ENCODE measurements at regions not wholly inside any gene's neighbourhood (a gene's known extent, or its start where the extent isn't known, plus 50 kb on each side); places are given as distances from the start of the nearest gene placed in this dataset.
"Not testable (repeated sequence)": the region's sequence is repeated elsewhere in the genome, so short reads cannot be mapped to it uniquely, and the experiment has no call there.

GRCh38 chr16:82295290-82296201, 125.5 kb upstream of the MPHOSPH6 start:
- no peak for DNase-seq

GRCh38 chr16:82293671-82294070, 123.6 kb upstream of the MPHOSPH6 start:
- DNase-seq: no peak

GRCh38 chr16:82287937-82288336, 117.9 kb upstream of the MPHOSPH6 start:
- DNase-seq: no peak

- no peak for DNase-seq
These were observed 112.6 kb upstream of the MPHOSPH6 start for GRCh38 chr16:82282662-82283061.

- DNase-seq: no peak
These were observed 111.5 kb upstream of the MPHOSPH6 start for GRCh38 chr16:82281544-82281943.

- DNase-seq: no peak
These were observed 110.8 kb upstream of the MPHOSPH6 start for GRCh38 chr16:82280867-82281266.

GRCh38 chr16:82275349-82275748, 105.3 kb upstream of the MPHOSPH6 start:
- DNase-seq: not testable (repeated sequence)

- no peak for DNase-seq
These were observed 101.6 kb upstream of the MPHOSPH6 start for GRCh38 chr16:82271636-82272035.

- DNase-seq: not testable (repeated sequence)
These were observed 97.7 kb upstream of the MPHOSPH6 start for GRCh38 chr16:82267675-82268074.

GRCh38 chr16:82265809-82266208, 95.8 kb upstream of the MPHOSPH6 start:
- DNase-seq: no peak

GRCh38 chr16:82264756-82265155, 94.7 kb upstream of the MPHOSPH6 start:
- DNase-seq: no peak

GRCh38 chr16:82263521-82264143, 93.6 kb upstream of the MPHOSPH6 start:
- peak; percentile 42 for DNase-seq

- DNase-seq: no peak
These were observed 92.2 kb upstream of the MPHOSPH6 start for GRCh38 chr16:82262244-82262643.

- no peak for DNase-seq
These were observed 90.3 kb upstream of the MPHOSPH6 start for GRCh38 chr16:82260212-82260795.

- no peak for DNase-seq
These were observed 89.7 kb upstream of the MPHOSPH6 start for GRCh38 chr16:82259731-82260130.

- DNase-seq: no peak
These were observed 88.0 kb upstream of the MPHOSPH6 start for GRCh38 chr16:82257990-82258389.

GRCh38 chr16:82252582-82252981, 82.6 kb upstream of the MPHOSPH6 start:
- DNase-seq: no peak

GRCh38 chr16:82248677-82249076, 78.7 kb upstream of the MPHOSPH6 start:
- DNase-seq: no peak

GRCh38 chr16:82248012-82248656, 78.1 kb upstream of the MPHOSPH6 start:
- DNase-seq: no peak

GRCh38 chr16:82242201-82242600, 72.2 kb upstream of the MPHOSPH6 start:
- DNase-seq: no peak

GRCh38 chr16:82241469-82242052, 71.5 kb upstream of the MPHOSPH6 start:
- DNase-seq: no peak

GRCh38 chr16:82240111-82240510, 70.1 kb upstream of the MPHOSPH6 start:
- DNase-seq: no peak

- DNase-seq: no peak
These were observed 66.9 kb upstream of the MPHOSPH6 start for GRCh38 chr16:82236875-82237274.
